Mucosa of descending colon (tissue), 3 donors: ENCODE measurements at regions not wholly inside any gene's neighbourhood (a gene's known extent, or its start where the extent isn't known, plus 50 kb on each side); places are given as distances from the start of the nearest gene placed in this dataset.

Source experiments
- ATAC-seq: fragments of 200-7000 bp; cut with Tn5 transposase; one replicate; pipeline ENCODE4 v1.9.1; 2020; ENCODE audit warnings: mild to moderate bottlenecking, moderate library complexity
- DNase-seq, 3 donors: peaks; one replicate each; pipeline ENCODE4 v3.0.0-alpha.2; 2020
- H3K36me3 ChIP-seq: fragments of 200-600 bp; one replicate; pipeline ENCODE4 v1.8.0; 2021; ENCODE audit warnings: low read depth, mild to moderate bottlenecking
- H3K4me1 ChIP-seq: fragments of 200-600 bp; one replicate; pipeline ENCODE4 v1.8.0; 2021; ENCODE audit warnings: low read depth, mild to moderate bottlenecking
- H3K4me3 ChIP-seq: fragments of 200-600 bp; one replicate; pipeline ENCODE4 v1.8.0; 2021; ENCODE audit warnings: mild to moderate bottlenecking
- H3K9me3 ChIP-seq: fragments of 200-600 bp; one replicate; pipeline ENCODE4 v1.8.0; 2021; ENCODE audit warnings: mild to moderate bottlenecking
- intact Hi-C, 2 donors: fragments of 100-400 bp; cut with DNase I in 1 of 2; cut with micrococcal nuclease in 1 of 2; formaldehyde crosslinking; loops; one replicate each; pipeline versions ENCODE4 v1.11.0 to v1.11.1; 2022; cut with DNase I, micrococcal nuclease
- TF ChIP-seq, protein P1 (sequence below): fragments of 200-600 bp; IDR thresholded peaks from one replicate; pipeline ENCODE4 v1.8.0; 2022; ENCODE audit warnings: antibody characterized with exemption, mild to moderate bottlenecking
- donor health status: DM: no; HTN: no; CAD: no; lungs with moderate emphysema.
- donor health status: DM: no; HTN: no; CAD: no.
- donor health status: DM: no; HTN: yes; CAD: no.

DNA sequence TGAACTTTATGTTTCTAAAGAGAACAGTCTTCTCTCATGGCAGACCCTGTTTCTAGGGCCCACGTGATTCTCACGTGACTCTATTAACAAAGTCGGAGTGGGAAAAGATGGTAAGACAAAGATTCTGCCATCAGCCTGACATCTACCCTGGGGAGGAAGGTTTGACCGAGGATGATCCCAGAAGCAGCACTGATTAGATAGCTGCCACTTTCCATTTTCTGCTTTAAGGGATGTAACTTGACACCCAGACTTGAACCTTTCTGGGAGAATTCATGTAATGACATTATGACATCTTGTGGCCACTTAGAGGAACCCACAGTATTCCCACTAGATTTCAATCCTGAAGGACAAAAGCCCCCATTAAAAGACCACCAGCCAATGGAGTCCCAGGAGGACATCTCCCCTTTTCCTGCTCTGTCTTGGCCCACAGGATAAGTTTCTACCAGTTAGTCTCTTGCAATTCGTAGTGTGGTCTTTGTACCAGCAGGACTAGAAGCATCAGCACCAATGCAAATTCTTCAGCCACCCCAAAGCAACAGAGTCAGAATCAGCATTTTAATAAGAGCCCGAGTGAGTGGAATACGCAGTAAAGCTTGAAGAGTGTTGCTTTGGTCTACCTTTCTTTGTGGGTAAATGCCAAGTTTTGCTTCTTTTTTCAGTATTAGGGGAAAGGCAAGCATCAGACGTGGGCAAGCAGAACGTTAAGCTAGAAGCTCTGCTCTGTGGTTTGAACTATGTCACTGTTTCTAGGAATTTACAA, 480.5 kb upstream of the PROK2 start:
- intact Hi-C loops, result loop anchor here in 1 of 2 donors (10.0 kb wide), 1 partner anchor 311 kb away; no protein-coding TSS in a partner anchor
- H3K4me1 ChIP-seq, result no peaks in the 10 kb centered on the region
- DNase-seq (no peak), ATAC-seq (no peak)
- H3K36me3 ChIP-seq, result no peaks in the 10 kb centered on the region
- no peaks in the 10 kb centered on the region for H3K9me3 ChIP-seq
- TF ChIP-seq, protein P1, sequence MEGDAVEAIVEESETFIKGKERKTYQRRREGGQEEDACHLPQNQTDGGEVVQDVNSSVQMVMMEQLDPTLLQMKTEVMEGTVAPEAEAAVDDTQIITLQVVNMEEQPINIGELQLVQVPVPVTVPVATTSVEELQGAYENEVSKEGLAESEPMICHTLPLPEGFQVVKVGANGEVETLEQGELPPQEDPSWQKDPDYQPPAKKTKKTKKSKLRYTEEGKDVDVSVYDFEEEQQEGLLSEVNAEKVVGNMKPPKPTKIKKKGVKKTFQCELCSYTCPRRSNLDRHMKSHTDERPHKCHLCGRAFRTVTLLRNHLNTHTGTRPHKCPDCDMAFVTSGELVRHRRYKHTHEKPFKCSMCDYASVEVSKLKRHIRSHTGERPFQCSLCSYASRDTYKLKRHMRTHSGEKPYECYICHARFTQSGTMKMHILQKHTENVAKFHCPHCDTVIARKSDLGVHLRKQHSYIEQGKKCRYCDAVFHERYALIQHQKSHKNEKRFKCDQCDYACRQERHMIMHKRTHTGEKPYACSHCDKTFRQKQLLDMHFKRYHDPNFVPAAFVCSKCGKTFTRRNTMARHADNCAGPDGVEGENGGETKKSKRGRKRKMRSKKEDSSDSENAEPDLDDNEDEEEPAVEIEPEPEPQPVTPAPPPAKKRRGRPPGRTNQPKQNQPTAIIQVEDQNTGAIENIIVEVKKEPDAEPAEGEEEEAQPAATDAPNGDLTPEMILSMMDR, result no peak
- no peak overlapping the region for H3K4me3 ChIP-seq

DNA sequence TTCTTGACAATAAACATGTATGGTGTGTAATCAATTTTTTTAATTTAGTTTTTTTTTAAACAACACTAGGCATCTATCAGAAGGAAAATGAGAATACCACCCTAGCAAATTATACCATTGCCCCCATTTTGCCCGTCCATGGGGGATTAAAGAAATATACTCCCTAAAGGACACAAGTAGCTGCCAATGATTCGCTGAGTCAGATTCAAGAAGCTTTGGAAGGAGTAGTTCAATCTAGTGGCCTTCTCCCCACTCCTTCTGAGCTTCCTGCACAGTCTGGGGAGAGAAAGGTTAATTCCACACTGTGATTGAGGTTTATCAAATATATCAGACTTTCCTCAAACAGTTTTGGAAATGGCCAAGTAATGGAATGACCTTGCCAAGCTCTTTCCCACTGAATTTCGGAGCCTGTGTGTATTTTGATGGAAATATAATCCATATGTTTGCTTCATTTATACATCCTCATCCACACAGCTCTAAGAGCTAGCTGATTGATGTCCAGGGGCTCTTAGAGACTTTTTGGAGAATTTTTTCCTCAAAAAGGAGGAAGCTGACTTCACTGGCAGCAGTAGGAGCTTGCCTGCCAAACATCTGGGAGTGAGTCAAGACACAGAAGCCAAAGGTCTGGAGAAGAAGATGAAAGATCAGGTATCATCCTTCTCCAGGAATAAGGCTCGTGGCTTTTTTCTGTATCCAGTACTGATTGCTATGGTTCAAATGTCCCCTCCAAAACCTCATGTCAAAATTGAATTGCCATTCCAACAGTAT, 478.5 kb upstream of the PROK2 start:
- Histone ChIP-seq H3K9me3 (no peaks in the 10 kb centered on the region), H3K36me3 (no peaks in the 10 kb centered on the region), H3K4me3 (no peak overlapping the region), H3K4me1 (no peaks in the 10 kb centered on the region)
- no peak for DNase-seq
- TF ChIP-seq, protein P1, result no peak
- intact Hi-C loops, result loop anchor here in 1 of 2 donors (10.0 kb wide), 1 partner anchor 309 kb away; no protein-coding TSS in a partner anchor
- ATAC-seq, result no peak

DNA sequence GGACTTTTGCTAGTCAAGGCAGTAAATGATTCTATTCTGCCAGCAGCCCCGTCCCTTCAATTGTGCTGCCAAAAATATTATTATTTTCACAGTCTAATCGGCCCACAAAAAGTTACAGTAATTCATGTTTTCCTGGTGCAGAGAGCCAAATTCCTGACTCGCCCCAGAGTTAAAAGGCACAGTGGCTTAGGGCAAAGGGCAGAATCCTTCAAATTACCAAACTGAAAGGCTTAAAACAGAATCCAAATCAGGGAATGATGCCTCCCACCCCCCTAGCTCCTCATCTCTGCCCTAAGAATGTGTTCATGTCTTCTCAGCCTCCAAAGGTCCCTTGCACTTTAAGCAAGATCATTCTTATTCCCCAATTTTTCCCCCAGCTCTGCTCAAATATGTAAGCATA, 477.8 kb upstream of the PROK2 start:
- intact Hi-C loops, result loop anchor here in 1 of 2 donors (10.0 kb wide), 1 partner anchor 308 kb away; no protein-coding TSS in a partner anchor
- H3K36me3 ChIP-seq, result no peaks in the 10 kb centered on the region

DNA sequence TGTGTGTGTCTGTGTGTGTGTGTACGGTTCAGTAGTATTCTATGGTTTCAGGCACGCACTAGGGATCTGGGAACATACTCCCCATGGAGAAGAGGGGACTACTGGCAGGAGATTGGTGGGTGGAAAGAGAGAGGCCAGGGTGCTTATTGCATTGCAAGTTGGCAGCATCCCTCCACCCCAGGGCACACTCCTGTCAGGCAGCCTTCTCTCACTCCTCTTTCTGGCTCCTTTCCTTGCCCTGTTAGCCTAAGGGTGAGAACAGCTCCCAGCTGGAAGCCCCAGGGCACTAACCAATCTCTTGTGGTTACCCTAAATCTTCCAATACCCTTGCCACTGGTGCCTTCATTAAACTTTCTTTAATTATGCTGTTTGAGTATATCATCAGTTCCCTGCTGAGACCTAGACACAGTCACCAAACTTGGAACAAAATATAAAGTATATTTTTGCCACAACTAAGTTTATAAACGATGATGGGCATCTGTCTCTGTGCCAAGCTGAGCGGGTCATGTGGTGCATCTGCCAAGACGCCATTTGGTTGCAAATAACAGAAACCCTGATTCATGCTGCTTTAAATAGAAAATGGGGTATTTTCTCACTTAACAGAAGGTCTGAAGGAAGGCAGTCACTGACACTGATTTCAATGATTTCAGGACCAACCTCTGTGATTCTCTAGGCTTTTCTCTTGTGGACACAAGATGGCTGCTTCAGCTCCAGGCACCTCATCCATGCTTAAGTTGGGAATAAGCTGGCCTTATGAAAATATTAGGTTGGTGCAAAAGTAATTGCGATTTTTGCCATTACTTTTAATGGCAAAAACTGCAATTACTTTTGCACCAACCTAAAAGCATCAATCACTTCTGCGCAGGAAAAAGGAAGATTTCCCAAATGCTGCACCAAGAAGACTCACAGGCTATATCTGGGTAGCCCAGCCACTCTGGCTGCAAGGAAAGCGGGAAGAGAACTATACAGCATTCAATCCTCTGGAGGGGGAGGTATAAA, 476.9 kb upstream of the PROK2 start:
- Histone ChIP-seq H3K9me3 (no peaks in the 10 kb centered on the region), H3K36me3 (no peaks in the 10 kb centered on the region), H3K4me1 (no peaks in the 10 kb centered on the region), H3K4me3 (no peak overlapping the region)
- DNase-seq (no peak), ATAC-seq (no peak)
- TF ChIP-seq, protein P1, result no peak
- intact Hi-C loops, result loop anchor here in 1 of 2 donors (10.0 kb wide), 1 partner anchor 307 kb away; no protein-coding TSS in a partner anchor

More for the DNA sequence above, 477.8 kb upstream of the PROK2 start:
- ATAC-seq (no peak), DNase-seq (no peak)
- no peaks in the 10 kb centered on the region for H3K4me1 ChIP-seq
- TF ChIP-seq, protein P1, result no peak
- no peaks in the 10 kb centered on the region for H3K9me3 ChIP-seq
- H3K4me3 ChIP-seq, result no peak overlapping the region

DNA sequence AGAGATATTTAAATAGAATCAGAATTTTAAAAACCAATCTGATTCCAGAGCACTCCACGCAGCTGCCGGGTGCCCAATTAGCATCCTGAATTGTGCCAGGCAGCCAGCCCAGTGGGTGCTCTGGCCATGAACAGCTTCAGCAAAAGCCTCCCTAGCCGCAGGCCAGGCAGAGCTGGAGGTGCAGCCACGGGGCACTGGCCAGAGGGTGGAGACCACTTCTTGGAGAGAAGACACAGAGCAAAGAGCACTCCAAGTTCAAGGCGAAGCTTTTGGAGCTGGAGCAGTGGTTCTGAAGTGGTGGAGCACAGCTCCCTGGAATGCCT, 475.6 kb upstream of the PROK2 start:
- ATAC-seq, result no peak

More for the DNA sequence above, 475.6 kb upstream of the PROK2 start:
- DNase-seq, result no peak
- H3K36me3 ChIP-seq, result no peaks in the 10 kb centered on the region
- H3K9me3 ChIP-seq, result no peaks in the 10 kb centered on the region
- H3K4me3 ChIP-seq, result no peak overlapping the region
- peaks cover 10% of the 10 kb centered on the region for H3K4me1 ChIP-seq
- TF ChIP-seq, protein P1, result no peak
- intact Hi-C loops, result loop anchor here in 1 of 2 donors (10.0 kb wide), 1 partner anchor 306 kb away; no protein-coding TSS in a partner anchor
